ENCODE measurements at regions not wholly inside any gene's neighbourhood (a gene's known extent, or its start where the extent isn't known, plus 50 kb on each side); places are given as distances from the start of the nearest gene placed in this dataset.

- ChIA-PET CTCF (no interaction called here), POLR2A (no interaction called here)
- no peak for DNase-seq
- H3K9me3 Mint-ChIP-seq = no peaks in the 10 kb centered on the region
- no peak overlapping the region for H3K27ac Mint-ChIP-seq
- H3K36me3 Mint-ChIP-seq (ENCODE audit: low read depth) = no peaks in the 10 kb centered on the region
- no peaks in the 10 kb centered on the region for H3K27me3 Mint-ChIP-seq
- H3K4me1 Mint-ChIP-seq = no peaks in the 10 kb centered on the region
- no peak overlapping the region for H3K4me3 Mint-ChIP-seq
Measured at GRCh38 chr7:114851406-114852061, 70.4 kb upstream of the MDFIC start.

GRCh38 chr7:114852293-114852692 lies 69.6 kb upstream of the MDFIC start:
- ChIA-PET POLR2A (no interaction called here), CTCF (no interaction called here)
- Mint-ChIP-seq H3K9me3 (no peaks in the 10 kb centered on the region), H3K4me1 (no peaks in the 10 kb centered on the region), H3K36me3 (ENCODE audit: low read depth) (no peaks in the 10 kb centered on the region), H3K27me3 (no peaks in the 10 kb centered on the region), H3K27ac (no peak overlapping the region), H3K4me3 (no peak overlapping the region)
- no peak for DNase-seq

- no peaks in the 10 kb centered on the region for H3K27me3 Mint-ChIP-seq
- DNase-seq = no peak
- ChIA-PET POLR2A (no interaction called here), CTCF (interaction anchor here (1.5 kb wide), 1 partner anchor 12 kb away, joined by 5 read pairs; no protein-coding TSS in a partner anchor)
- no peaks in the 10 kb centered on the region for H3K4me1 Mint-ChIP-seq
- H3K36me3 Mint-ChIP-seq (ENCODE audit: low read depth) = no peaks in the 10 kb centered on the region
- H3K27ac Mint-ChIP-seq = no peak overlapping the region
- H3K9me3 Mint-ChIP-seq = no peaks in the 10 kb centered on the region
- H3K4me3 Mint-ChIP-seq = no peak overlapping the region
Measured at GRCh38 chr7:114853189-114853588, 68.7 kb upstream of the MDFIC start.

- H3K4me1 Mint-ChIP-seq = no peaks in the 10 kb centered on the region
- H3K9me3 Mint-ChIP-seq = no peaks in the 10 kb centered on the region
- no peaks in the 10 kb centered on the region for H3K36me3 Mint-ChIP-seq (ENCODE audit: low read depth)
- no peak overlapping the region for H3K27ac Mint-ChIP-seq
- ChIA-PET CTCF (interaction anchor here (0.8 to 1.5 kb wide), 2 partner anchors 11 to 191 kb away, joined by 3 to 5 read pairs; no protein-coding TSS in a partner anchor), POLR2A (no interaction called here)
- no peak for DNase-seq
- H3K27me3 Mint-ChIP-seq = no peaks in the 10 kb centered on the region
- H3K4me3 Mint-ChIP-seq = no peak overlapping the region
Measured at GRCh38 chr7:114854369-114854768, 67.5 kb upstream of the MDFIC start.

GRCh38 chr7:114856625-114857024 lies 65.3 kb upstream of the MDFIC start:
- H3K27me3 Mint-ChIP-seq = no peaks in the 10 kb centered on the region
- no peaks in the 10 kb centered on the region for H3K4me1 Mint-ChIP-seq
- no peaks in the 10 kb centered on the region for H3K36me3 Mint-ChIP-seq (ENCODE audit: low read depth)
- no peak overlapping the region for H3K4me3 Mint-ChIP-seq
- no peak for DNase-seq
- CTCF ChIA-PET = interaction anchor here (1.7 kb wide), 1 partner anchor 9 kb away, joined by 6 read pairs; no protein-coding TSS in a partner anchor
- no peak overlapping the region for H3K27ac Mint-ChIP-seq
- H3K9me3 Mint-ChIP-seq = no peaks in the 10 kb centered on the region
- POLR2A ChIA-PET = no interaction called here

GRCh38 chr7:114857605-114858004 lies 64.3 kb upstream of the MDFIC start:
- no peaks in the 10 kb centered on the region for H3K36me3 Mint-ChIP-seq (ENCODE audit: low read depth)
- H3K4me1 Mint-ChIP-seq = no peaks in the 10 kb centered on the region
- ChIA-PET CTCF (interaction anchor here (1.4 kb wide), 1 partner anchor 10 kb away, joined by 4 read pairs; no protein-coding TSS in a partner anchor), POLR2A (no interaction called here)
- no peaks in the 10 kb centered on the region for H3K9me3 Mint-ChIP-seq
- H3K4me3 Mint-ChIP-seq = no peak overlapping the region
- H3K27ac Mint-ChIP-seq = no peak overlapping the region
- H3K27me3 Mint-ChIP-seq = no peaks in the 10 kb centered on the region
- DNase-seq = no peak

GRCh38 chr7:114859477-114859876 lies 62.4 kb upstream of the MDFIC start:
- Mint-ChIP-seq H3K27me3 (no peaks in the 10 kb centered on the region), H3K4me3 (no peak overlapping the region), H3K4me1 (no peaks in the 10 kb centered on the region), H3K27ac (no peak overlapping the region), H3K36me3 (ENCODE audit: low read depth) (no peaks in the 10 kb centered on the region), H3K9me3 (no peaks in the 10 kb centered on the region)
- no peak for DNase-seq
- ChIA-PET POLR2A (interaction anchor here (1.1 kb wide), 1 partner anchor 38 kb away, joined by 3 read pairs; no protein-coding TSS in a partner anchor), CTCF (no interaction called here)

- CTCF ChIA-PET = interaction anchor here (1.1 kb wide), 1 partner anchor 79 kb away, joined by 3 read pairs; no protein-coding TSS in a partner anchor
- no peaks in the 10 kb centered on the region for H3K4me1 Mint-ChIP-seq
Measured at GRCh38 chr7:114860206-114860605, 61.7 kb upstream of the MDFIC start.

GRCh38 chr7:114862406-114862805 lies 59.5 kb upstream of the MDFIC start:
- CTCF ChIA-PET = no interaction called here

More at GRCh38 chr7:114860206-114860605, 61.7 kb upstream of the MDFIC start:
- POLR2A ChIA-PET = no interaction called here
- DNase-seq = no peak
- Mint-ChIP-seq H3K4me3 (no peak overlapping the region), H3K27ac (no peak overlapping the region), H3K36me3 (ENCODE audit: low read depth) (no peaks in the 10 kb centered on the region), H3K27me3 (no peaks in the 10 kb centered on the region), H3K9me3 (no peaks in the 10 kb centered on the region)

GRCh38 chr7:114864278-114864677 lies 57.6 kb upstream of the MDFIC start:
- H3K27ac Mint-ChIP-seq = no peak overlapping the region
- H3K36me3 Mint-ChIP-seq (ENCODE audit: low read depth) = no peaks in the 10 kb centered on the region
- no peak overlapping the region for H3K4me3 Mint-ChIP-seq
- ChIA-PET CTCF (interaction anchor here (1.1 to 3.5 kb wide), 8 partner anchors 10 to 843 kb away, joined by 3 to 37 read pairs (median 6); partner anchors contain the start of gene MDFIC), POLR2A (interaction anchor here (3.3 kb wide), 1 partner anchor 60 kb away, joined by 11 read pairs; no protein-coding TSS in a partner anchor)
- H3K9me3 Mint-ChIP-seq = no peaks in the 10 kb centered on the region
- no peaks in the 10 kb centered on the region for H3K4me1 Mint-ChIP-seq
- no peaks in the 10 kb centered on the region for H3K27me3 Mint-ChIP-seq
- DNase-seq = no peak

More at GRCh38 chr7:114862406-114862805, 59.5 kb upstream of the MDFIC start:
- Mint-ChIP-seq H3K4me1 (no peaks in the 10 kb centered on the region), H3K9me3 (no peaks in the 10 kb centered on the region), H3K27me3 (no peaks in the 10 kb centered on the region), H3K36me3 (ENCODE audit: low read depth) (no peaks in the 10 kb centered on the region), H3K4me3 (no peak overlapping the region), H3K27ac (no peak overlapping the region)
- POLR2A ChIA-PET = no interaction called here
- DNase-seq = no peak

GRCh38 chr7:114865564-114865963 lies 56.3 kb upstream of the MDFIC start:
- no peak overlapping the region for H3K4me3 Mint-ChIP-seq

More at GRCh38 chr7:114865564-114865963, 56.3 kb upstream of the MDFIC start:
- Mint-ChIP-seq H3K9me3 (no peaks in the 10 kb centered on the region), H3K27ac (no peak overlapping the region), H3K27me3 (no peaks in the 10 kb centered on the region), H3K4me1 (no peaks in the 10 kb centered on the region), H3K36me3 (ENCODE audit: low read depth) (no peaks in the 10 kb centered on the region)
- ChIA-PET POLR2A (interaction anchor here (0.6 to 3.3 kb wide), 2 partner anchors 56 to 59 kb away, joined by 3 to 11 read pairs; no protein-coding TSS in a partner anchor), CTCF (interaction anchor here (0.7 to 3.5 kb wide), 25 partner anchors 9 to 842 kb away, joined by 3 to 37 read pairs (median 4); partner anchors contain the start of gene MDFIC)
- DNase-seq = peak; percentile 64

All from activated CD4-positive, alpha-beta memory T cell treated with anti-CD3 and anti-CD28 coated beads, Interleukin-2, amount 10 ng/mL, durations not matched to agents 7 days and 5 days (primary cell).